ENCODE measurements at regions not wholly inside any gene's neighbourhood (a gene's known extent, or its start where the extent isn't known, plus 50 kb on each side); places are given as distances from the start of the nearest gene placed in this dataset.

DNA sequence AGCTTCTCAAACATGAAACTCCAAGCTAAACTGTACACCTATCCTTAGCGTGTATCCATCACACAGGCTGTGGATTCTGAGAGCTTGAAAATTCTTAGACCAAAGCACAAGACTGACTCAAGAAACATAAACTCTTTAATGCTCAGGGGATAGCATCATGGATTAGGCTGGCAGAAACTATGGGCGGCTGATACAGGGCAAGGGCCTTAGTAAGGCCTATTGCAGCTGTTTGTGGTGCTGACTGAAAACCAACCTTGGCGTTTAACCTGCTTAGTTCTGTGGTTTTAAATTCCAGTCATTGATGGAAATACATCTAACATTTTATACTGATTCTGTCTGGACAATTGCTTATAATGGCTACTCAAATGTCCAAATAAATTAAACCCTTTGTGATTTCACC, 183.7 kb downstream of the TLR4 start:
- Histone ChIP-seq H3K9me3 (ENCODE audit: control insufficient read depth, insufficient read depth, low read length) (no peaks in the 10 kb centered on the region), H3K4me1 (ENCODE audit: control insufficient read depth, insufficient read depth, low read length) (no peaks in the 10 kb centered on the region), H3K9ac (ENCODE audit: low read depth, low read length) (no peak overlapping the region), H3K27me3 (ENCODE audit: control insufficient read depth, insufficient read depth, low read length) (no peaks in the 10 kb centered on the region), H3K27ac (ENCODE audit: low read depth, low read length) (no peak overlapping the region), H3K36me3 (ENCODE audit: control insufficient read depth, insufficient read depth, low read length) (no peaks in the 10 kb centered on the region), H3K4me3 (ENCODE audit: low read depth, low read length) (no peak overlapping the region)

GRCh38 chr9:117903453-117903852, 199.2 kb downstream of the TLR4 start:
- H3K27me3 ChIP-seq (ENCODE audit: control insufficient read depth, insufficient read depth, low read length) = no peaks in the 10 kb centered on the region

DNA sequence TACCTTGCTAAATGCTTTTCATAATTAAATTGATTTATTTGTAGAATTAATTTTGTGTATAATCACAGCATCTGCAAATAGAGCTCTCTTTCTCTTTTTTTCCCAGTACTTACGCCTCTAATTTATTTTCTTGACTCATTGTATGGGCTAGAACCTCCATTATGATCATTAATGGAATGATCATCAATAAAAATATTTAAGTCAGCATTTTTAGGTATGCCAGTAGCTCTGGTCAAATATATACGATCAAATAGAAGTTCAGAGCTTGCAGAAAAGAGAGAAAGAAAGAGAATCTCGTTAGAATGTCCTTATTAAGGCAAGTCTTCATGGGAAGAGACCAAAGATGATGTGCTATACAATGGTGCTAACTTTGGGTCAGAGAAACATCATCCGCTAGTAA, 202.6 kb downstream of the TLR4 start:
- Histone ChIP-seq H3K9ac (ENCODE audit: low read depth, low read length) (no peak overlapping the region), H3K9me3 (ENCODE audit: control insufficient read depth, insufficient read depth, low read length) (peaks cover 6% of the 10 kb centered on the region; the same call in 1 of the 2 replicates), H3K36me3 (ENCODE audit: control insufficient read depth, insufficient read depth, low read length) (no peaks in the 10 kb centered on the region), H3K27ac (ENCODE audit: low read depth, low read length) (no peak overlapping the region), H3K4me3 (ENCODE audit: low read depth, low read length) (no peak overlapping the region), H3K4me1 (ENCODE audit: control insufficient read depth, insufficient read depth, low read length) (no peaks in the 10 kb centered on the region), H3K27me3 (ENCODE audit: control insufficient read depth, insufficient read depth, low read length) (no peaks in the 10 kb centered on the region)

More at GRCh38 chr9:117903453-117903852, 199.2 kb downstream of the TLR4 start:
- Histone ChIP-seq H3K4me1 (ENCODE audit: control insufficient read depth, insufficient read depth, low read length) (no peaks in the 10 kb centered on the region), H3K4me3 (ENCODE audit: low read depth, low read length) (no peak overlapping the region), H3K36me3 (ENCODE audit: control insufficient read depth, insufficient read depth, low read length) (no peaks in the 10 kb centered on the region), H3K9ac (ENCODE audit: low read depth, low read length) (no peak overlapping the region), H3K9me3 (ENCODE audit: control insufficient read depth, insufficient read depth, low read length) (no peaks in the 10 kb centered on the region), H3K27ac (ENCODE audit: low read depth, low read length) (no peak overlapping the region)

- no peak overlapping the region for H3K27ac ChIP-seq (ENCODE audit: low read depth, low read length)
These were observed 203.2 kb downstream of the TLR4 start for GRCh38 chr9:117907420-117907819.

DNA sequence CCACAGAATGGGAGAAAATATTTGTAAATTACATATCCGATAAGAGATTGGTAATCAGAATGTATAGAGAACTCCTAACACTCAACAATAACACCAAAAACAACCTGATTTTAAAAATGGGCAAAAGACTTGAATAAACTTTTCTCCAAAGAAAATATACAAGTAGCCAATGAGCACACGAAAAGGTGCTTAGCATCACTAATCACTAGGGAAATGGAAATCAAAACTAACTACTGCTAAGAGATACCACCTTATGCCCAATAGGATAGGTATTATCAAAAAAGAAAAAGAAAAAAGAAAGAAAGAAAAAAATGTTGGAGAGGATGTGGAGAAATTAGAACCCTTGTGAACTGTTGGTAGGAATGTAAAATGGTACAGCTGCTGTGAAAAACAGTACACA, 212.1 kb downstream of the TLR4 start:
- Histone ChIP-seq H3K4me3 (ENCODE audit: low read depth, low read length) (no peak overlapping the region), H3K9me3 (ENCODE audit: control insufficient read depth, insufficient read depth, low read length) (peaks cover 9% of the 10 kb centered on the region; the same call in 1 of the 2 replicates), H3K4me1 (ENCODE audit: control insufficient read depth, insufficient read depth, low read length) (no peaks in the 10 kb centered on the region), H3K27ac (ENCODE audit: low read depth, low read length) (no peak overlapping the region), H3K9ac (ENCODE audit: low read depth, low read length) (no peak overlapping the region), H3K36me3 (ENCODE audit: control insufficient read depth, insufficient read depth, low read length) (no peaks in the 10 kb centered on the region), H3K27me3 (ENCODE audit: control insufficient read depth, insufficient read depth, low read length) (no peaks in the 10 kb centered on the region)

More at GRCh38 chr9:117907420-117907819, 203.2 kb downstream of the TLR4 start:
- H3K27me3 ChIP-seq (ENCODE audit: control insufficient read depth, insufficient read depth, low read length) = no peaks in the 10 kb centered on the region
- H3K9ac ChIP-seq (ENCODE audit: low read depth, low read length) = no peak overlapping the region
- no peaks in the 10 kb centered on the region for H3K4me1 ChIP-seq (ENCODE audit: control insufficient read depth, insufficient read depth, low read length)
- peaks cover 11% of the 10 kb centered on the region; the same call in 1 of the 2 replicates for H3K9me3 ChIP-seq (ENCODE audit: control insufficient read depth, insufficient read depth, low read length)
- no peak overlapping the region for H3K4me3 ChIP-seq (ENCODE audit: low read depth, low read length)
- no peaks in the 10 kb centered on the region for H3K36me3 ChIP-seq (ENCODE audit: control insufficient read depth, insufficient read depth, low read length)

- no peaks in the 10 kb centered on the region for H3K27me3 ChIP-seq (ENCODE audit: control insufficient read depth, insufficient read depth, low read length)
- H3K4me3 ChIP-seq (ENCODE audit: low read depth, low read length) = no peak overlapping the region
- no peaks in the 10 kb centered on the region for H3K9me3 ChIP-seq (ENCODE audit: control insufficient read depth, insufficient read depth, low read length)
- no peak overlapping the region for H3K9ac ChIP-seq (ENCODE audit: low read depth, low read length)
- no peaks in the 10 kb centered on the region for H3K36me3 ChIP-seq (ENCODE audit: control insufficient read depth, insufficient read depth, low read length)
- no peaks in the 10 kb centered on the region for H3K4me1 ChIP-seq (ENCODE audit: control insufficient read depth, insufficient read depth, low read length)
- no peak overlapping the region for H3K27ac ChIP-seq (ENCODE audit: low read depth, low read length)
These were observed 213.7 kb downstream of the TLR4 start for GRCh38 chr9:117917873-117918272.

DNA sequence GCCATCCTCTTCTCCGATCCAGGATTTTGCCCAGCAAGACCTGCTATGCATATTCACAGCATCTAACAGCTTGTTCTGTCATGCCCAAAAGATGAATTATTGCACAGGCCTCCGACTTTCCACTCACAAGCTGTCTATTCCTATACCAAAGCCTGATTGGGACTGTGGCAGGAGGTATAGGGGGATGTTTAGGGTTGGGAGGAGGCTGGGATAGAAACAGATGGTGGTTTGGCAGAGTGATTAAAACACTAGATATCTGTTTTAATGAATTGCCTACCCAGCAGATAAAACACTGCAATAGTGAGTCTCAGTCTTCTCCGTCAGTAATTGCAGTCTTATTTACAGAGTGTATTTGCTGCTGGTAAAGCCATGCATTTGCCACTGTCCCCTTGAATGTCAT, 215.3 kb downstream of the TLR4 start:
- Histone ChIP-seq H3K4me1 (ENCODE audit: control insufficient read depth, insufficient read depth, low read length) (no peaks in the 10 kb centered on the region), H3K9ac (ENCODE audit: low read depth, low read length) (no peak overlapping the region), H3K9me3 (ENCODE audit: control insufficient read depth, insufficient read depth, low read length) (no peaks in the 10 kb centered on the region), H3K36me3 (ENCODE audit: control insufficient read depth, insufficient read depth, low read length) (no peaks in the 10 kb centered on the region), H3K4me3 (ENCODE audit: low read depth, low read length) (no peak overlapping the region), H3K27ac (ENCODE audit: low read depth, low read length) (no peak overlapping the region), H3K27me3 (ENCODE audit: control insufficient read depth, insufficient read depth, low read length) (no peaks in the 10 kb centered on the region)

- Histone ChIP-seq H3K27me3 (ENCODE audit: control insufficient read depth, insufficient read depth, low read length) (no peaks in the 10 kb centered on the region), H3K9ac (ENCODE audit: low read depth, low read length) (no peak overlapping the region), H3K9me3 (ENCODE audit: control insufficient read depth, insufficient read depth, low read length) (no peaks in the 10 kb centered on the region), H3K4me3 (ENCODE audit: low read depth, low read length) (no peak overlapping the region), H3K36me3 (ENCODE audit: control insufficient read depth, insufficient read depth, low read length) (no peaks in the 10 kb centered on the region), H3K4me1 (ENCODE audit: control insufficient read depth, insufficient read depth, low read length) (peaks cover 8% of the 10 kb centered on the region; the same call in 1 of the 2 replicates), H3K27ac (ENCODE audit: low read depth, low read length) (no peak overlapping the region)
These were observed 221.9 kb downstream of the TLR4 start for GRCh38 chr9:117926031-117926658.

DNA sequence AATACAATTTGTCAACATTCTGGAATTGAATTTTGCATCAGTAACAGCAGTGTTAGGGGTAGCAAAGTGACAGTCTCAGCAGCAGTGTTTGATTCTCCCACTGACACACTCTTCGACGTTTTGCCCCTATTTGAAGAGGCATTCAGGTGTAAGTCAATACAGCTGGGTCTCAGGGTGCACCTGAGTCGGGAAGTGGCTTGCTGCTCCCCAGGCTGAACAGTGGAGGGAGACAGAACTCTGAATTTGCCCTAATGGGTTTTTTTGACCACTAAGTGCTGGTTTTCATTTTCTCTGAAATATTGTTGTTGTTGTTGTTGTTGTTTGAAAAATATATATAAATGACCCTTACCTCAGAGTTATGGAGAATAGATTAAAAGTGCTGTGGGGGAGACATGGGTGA, 223.2 kb downstream of the TLR4 start:
- H3K27me3 ChIP-seq (ENCODE audit: control insufficient read depth, insufficient read depth, low read length) = no peaks in the 10 kb centered on the region
- H3K9me3 ChIP-seq (ENCODE audit: control insufficient read depth, insufficient read depth, low read length) = no peaks in the 10 kb centered on the region
- H3K4me3 ChIP-seq (ENCODE audit: low read depth, low read length) = no peak overlapping the region
- no peak overlapping the region for H3K9ac ChIP-seq (ENCODE audit: low read depth, low read length)
- no peaks in the 10 kb centered on the region for H3K36me3 ChIP-seq (ENCODE audit: control insufficient read depth, insufficient read depth, low read length)
- no peak overlapping the region for H3K27ac ChIP-seq (ENCODE audit: low read depth, low read length)
- peaks cover 8% of the 10 kb centered on the region; the same call in 1 of the 2 replicates for H3K4me1 ChIP-seq (ENCODE audit: control insufficient read depth, insufficient read depth, low read length)

DNA sequence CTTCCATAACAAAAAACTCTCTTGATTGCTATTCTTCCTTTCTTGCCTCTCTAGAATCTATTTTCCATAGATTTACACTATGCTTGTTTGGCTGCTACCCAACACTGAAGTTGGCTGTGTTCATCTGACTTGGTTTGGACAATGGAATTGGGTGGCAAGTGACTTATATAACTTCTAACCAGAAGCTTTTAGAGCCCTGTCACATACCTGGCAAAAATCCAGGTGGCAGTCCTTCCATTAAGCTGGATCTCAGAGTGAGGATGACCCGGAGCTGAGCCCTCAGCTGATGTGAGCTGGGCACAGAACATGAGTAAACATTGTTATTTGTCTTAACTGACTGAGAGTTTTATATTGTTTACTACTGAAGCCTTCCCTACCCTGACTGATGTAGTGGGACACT, 225.7 kb downstream of the TLR4 start:
- Histone ChIP-seq H3K9me3 (ENCODE audit: control insufficient read depth, insufficient read depth, low read length) (no peaks in the 10 kb centered on the region), H3K4me3 (ENCODE audit: low read depth, low read length) (no peak overlapping the region), H3K27me3 (ENCODE audit: control insufficient read depth, insufficient read depth, low read length) (no peaks in the 10 kb centered on the region), H3K4me1 (ENCODE audit: control insufficient read depth, insufficient read depth, low read length) (peaks cover 8% of the 10 kb centered on the region; the same call in 1 of the 2 replicates), H3K9ac (ENCODE audit: low read depth, low read length) (no peak overlapping the region), H3K36me3 (ENCODE audit: control insufficient read depth, insufficient read depth, low read length) (no peaks in the 10 kb centered on the region), H3K27ac (ENCODE audit: low read depth, low read length) (no peak overlapping the region)

GRCh38 chr9:117932585-117932984, 228.4 kb downstream of the TLR4 start:
- Histone ChIP-seq H3K9ac (ENCODE audit: low read depth, low read length) (no peak overlapping the region), H3K27me3 (ENCODE audit: control insufficient read depth, insufficient read depth, low read length) (no peaks in the 10 kb centered on the region), H3K4me3 (ENCODE audit: low read depth, low read length) (no peak overlapping the region), H3K4me1 (ENCODE audit: control insufficient read depth, insufficient read depth, low read length) (no peaks in the 10 kb centered on the region), H3K9me3 (ENCODE audit: control insufficient read depth, insufficient read depth, low read length) (no peaks in the 10 kb centered on the region), H3K36me3 (ENCODE audit: control insufficient read depth, insufficient read depth, low read length) (no peaks in the 10 kb centered on the region), H3K27ac (ENCODE audit: low read depth, low read length) (no peak overlapping the region)
